ENCODE measurements at regions not wholly inside any gene's neighbourhood (a gene's known extent, or its start where the extent isn't known, plus 50 kb on each side); places are given as distances from the start of the nearest gene placed in this dataset.

DNA sequence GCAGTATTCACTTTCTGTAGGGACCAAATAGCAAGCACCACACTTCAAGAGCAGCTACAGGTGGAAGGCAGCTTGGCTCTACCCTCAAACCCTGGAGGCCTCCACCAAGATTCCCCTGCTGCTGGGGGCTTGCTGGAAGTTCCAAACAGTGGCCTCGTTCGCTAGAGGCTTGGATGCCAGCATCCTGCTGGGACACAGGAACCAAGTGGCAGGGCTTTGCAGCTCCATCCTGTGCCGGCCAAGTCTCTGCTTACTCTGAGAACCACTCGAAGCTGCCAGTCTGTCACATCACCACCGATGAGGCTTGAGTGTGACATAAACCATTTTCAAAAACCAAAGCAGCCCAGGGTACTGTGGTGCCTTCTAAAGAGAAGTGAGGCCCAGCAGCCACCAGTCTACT is 69.2 kb upstream of the UNC5B start:
- TF ChIP-seq, protein P1, sequence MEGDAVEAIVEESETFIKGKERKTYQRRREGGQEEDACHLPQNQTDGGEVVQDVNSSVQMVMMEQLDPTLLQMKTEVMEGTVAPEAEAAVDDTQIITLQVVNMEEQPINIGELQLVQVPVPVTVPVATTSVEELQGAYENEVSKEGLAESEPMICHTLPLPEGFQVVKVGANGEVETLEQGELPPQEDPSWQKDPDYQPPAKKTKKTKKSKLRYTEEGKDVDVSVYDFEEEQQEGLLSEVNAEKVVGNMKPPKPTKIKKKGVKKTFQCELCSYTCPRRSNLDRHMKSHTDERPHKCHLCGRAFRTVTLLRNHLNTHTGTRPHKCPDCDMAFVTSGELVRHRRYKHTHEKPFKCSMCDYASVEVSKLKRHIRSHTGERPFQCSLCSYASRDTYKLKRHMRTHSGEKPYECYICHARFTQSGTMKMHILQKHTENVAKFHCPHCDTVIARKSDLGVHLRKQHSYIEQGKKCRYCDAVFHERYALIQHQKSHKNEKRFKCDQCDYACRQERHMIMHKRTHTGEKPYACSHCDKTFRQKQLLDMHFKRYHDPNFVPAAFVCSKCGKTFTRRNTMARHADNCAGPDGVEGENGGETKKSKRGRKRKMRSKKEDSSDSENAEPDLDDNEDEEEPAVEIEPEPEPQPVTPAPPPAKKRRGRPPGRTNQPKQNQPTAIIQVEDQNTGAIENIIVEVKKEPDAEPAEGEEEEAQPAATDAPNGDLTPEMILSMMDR (IDR thresholded peaks at IDR 0.05) = no peak
- TF ChIP-seq POLR2A (IDR thresholded peaks at IDR 0.05) = no peak
